Forelimb muscle (tissue), 1 donor: ENCODE measurements at regions not wholly inside any gene's neighbourhood (a gene's known extent, or its start where the extent isn't known, plus 50 kb on each side); places are given as distances from the start of the nearest gene placed in this dataset.
A peak's percentile ranks its signal among the peaks of the same experiment; 100 is the strongest.

Experiments
- DNase-seq: peaks from one replicate; pipeline ENCODE4 v3.0.0-alpha.2; 2013; ENCODE audit warnings: low read depth

- no peak for DNase-seq
These were observed 452.6 kb upstream of the ZMIZ1 start for GRCh38 chr10:78616125-78616695.

GRCh38 chr10:78617115-78617514 lies 451.7 kb upstream of the ZMIZ1 start:
- DNase-seq = no peak

GRCh38 chr10:78617631-78618030 lies 451.1 kb upstream of the ZMIZ1 start:
- DNase-seq = no peak

GRCh38 chr10:78618050-78618449 lies 450.7 kb upstream of the ZMIZ1 start:
- DNase-seq = no peak

DNA sequence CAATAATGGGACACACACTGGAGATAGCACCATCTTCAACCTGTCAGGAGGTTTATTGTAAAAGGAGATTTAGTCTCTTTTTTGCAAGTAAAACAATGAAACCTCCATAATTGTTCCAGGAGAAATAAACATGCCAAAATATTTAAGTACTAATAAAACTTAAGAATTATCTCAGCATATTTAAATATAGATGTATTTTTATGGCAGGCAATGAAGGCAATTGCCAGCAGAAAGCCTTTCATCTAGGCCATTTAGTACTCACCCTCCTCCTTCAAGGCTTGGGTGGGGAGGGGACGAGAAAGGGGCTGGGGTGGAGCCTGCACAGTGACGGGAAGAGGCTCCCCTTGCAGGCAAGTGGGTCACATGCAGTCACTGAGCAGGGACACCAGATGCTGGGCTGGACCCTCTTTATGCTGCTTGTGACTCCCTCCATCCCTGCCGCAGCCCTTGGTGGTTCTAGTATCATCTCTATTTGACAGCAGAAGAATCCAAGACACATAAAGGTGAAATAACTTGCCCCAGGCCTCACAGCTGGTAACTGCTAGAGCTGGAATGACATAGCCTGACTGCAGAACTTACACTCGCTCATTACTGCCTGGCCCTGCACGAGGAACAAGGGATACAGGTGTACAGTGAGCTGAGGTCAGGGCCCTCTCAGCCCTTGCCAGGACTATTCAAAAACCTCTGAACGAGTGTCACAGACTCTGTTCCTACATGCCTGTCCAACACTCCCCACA lies 449.5 kb upstream of the ZMIZ1 start:
- DNase-seq = no peak

GRCh38 chr10:78619896-78620295 lies 448.9 kb upstream of the ZMIZ1 start:
- no peak for DNase-seq

GRCh38 chr10:78620985-78621799 lies 447.6 kb upstream of the ZMIZ1 start:
- no peak for DNase-seq

DNA sequence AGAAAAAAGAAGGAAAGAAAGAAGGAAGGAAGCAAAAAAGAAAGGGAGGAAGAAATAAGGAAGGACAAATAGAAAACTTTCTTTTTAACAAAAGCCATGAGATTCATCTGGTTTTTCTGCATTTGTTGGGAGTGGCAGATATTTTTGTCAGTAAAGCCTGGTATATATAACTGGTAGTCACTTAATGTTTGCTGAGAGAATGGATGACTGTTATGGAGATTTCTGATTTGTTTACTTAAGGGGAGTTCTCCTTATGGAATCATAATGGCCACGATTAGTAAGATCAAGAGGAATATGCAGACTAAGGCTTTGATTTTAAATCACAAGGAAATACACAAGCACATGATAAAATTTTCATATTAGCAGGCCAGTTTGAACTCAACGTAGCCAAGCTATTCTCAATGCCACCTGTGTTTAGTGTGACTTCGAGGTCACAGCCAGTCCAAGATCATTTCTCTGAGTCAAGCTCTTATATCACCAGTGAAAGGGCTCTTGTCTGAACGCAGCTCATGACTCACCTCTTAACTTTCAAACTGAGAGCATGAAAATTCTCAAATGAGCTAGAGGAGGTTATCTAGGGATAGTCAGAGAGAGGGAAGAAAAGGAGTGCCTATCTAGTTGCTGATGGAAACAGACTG lies 445.1 kb upstream of the ZMIZ1 start:
- DNase-seq = no peak

GRCh38 chr10:78624791-78625190 lies 444.0 kb upstream of the ZMIZ1 start:
- no peak for DNase-seq

GRCh38 chr10:78626471-78626870 lies 442.3 kb upstream of the ZMIZ1 start:
- DNase-seq = no peak

DNA sequence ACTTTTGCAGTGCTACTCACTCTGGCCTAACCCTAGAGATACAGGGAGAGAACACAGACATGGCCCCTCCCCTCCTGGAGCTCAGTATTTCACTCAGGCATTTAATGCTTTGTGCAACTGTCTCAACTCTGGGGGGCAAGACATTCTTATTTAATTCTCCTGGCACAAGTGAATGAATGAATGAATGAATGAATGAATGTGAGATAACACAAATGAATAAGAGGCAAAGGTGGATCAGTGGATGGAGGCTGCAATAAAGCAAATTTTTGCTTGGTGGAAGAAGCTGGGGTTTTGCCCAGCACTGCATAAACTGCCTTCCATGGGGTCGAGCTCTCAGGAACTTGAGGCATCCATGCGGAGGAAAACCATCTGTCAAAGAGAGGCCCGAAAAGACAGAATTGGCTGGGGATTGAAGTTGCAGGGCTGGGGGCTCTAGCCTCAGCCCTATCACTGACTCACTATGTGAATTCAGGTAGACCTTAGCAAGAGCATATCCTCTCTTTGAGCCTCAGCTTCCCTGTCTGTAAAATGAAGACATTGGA lies 441.4 kb upstream of the ZMIZ1 start:
- no peak for DNase-seq

DNA sequence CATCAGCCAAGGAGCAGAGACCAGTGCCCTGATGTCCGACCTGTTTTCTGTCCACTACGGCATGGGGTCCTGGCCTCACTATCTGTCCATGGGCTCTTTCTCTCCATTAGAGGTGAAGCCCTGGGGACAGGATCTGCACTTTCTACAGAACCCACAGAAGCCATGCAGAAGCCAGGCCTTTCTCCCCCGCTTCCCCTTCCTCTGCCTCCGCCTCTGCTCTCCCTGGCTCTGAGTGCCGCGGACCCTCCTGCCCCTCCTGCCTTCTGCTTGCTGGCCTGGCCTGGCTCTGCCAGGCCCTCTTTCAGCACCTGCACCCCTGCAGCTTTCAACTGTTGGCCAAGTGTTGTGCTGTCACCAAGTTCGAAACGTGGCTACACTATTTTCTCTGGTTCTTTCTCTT lies 439.8 kb upstream of the ZMIZ1 start:
- DNase-seq = no peak

DNA sequence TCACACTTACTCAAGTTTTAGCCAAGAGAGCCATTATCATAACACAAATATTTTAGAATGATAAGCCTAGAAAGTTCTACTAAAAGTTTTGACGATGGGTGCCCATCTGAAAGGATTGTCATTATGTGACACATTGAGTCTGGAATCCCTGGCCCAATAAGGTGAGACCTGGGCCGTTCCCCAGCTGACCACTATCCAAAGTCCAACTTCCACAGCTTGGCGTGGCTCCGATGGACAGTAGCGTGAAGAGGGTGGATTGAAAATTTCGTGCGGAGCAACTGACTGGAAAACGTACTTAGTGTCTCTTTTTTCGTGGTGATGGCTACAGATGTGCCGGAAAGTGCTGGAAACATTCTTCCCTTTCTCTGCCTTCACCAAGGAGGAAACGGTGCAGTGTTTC lies 439.0 kb upstream of the ZMIZ1 start:
- no peak for DNase-seq

GRCh38 chr10:78630944-78631838 lies 437.6 kb upstream of the ZMIZ1 start:
- peak; percentile 20 for DNase-seq

DNA sequence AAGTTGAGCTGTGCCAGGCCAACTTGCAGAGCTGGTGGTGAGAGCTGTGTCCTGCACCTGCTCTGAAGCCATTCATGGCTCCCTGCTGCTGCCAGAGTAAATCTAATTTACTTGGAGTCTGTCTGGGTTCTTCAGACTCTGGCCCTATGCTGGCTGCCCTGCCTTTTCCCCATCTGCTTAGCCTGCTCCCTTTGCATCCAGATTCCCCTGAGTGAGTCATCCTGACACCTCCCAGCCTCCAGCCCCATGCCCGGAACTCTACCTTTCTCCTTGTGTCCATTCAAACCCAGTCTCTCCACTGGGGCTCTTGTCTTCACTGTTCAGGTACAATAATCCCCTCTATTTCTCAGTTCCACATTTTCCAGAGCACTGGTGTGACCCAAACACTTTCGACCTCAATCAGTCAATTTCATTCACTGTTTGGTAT lies 434.4 kb upstream of the ZMIZ1 start:
- no peak for DNase-seq

DNA sequence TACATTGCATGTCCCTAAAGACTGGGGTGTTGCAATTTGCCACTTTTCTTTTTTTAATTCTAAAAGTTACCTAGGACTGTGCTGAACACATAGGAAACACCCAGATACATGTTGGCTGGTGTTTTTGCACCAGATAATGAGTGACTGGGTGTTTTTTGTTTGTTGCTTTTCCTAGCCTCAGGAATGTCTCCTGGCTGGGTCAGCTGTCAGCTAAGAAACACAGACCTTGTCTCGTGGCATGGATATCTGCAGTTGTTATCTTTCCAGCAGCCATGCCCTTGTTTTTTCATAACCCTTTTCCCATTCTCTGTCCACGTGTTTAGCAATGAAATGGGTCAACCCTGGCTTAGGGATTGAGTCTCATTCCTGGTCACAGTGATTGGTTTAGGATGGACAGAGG lies 433.9 kb upstream of the ZMIZ1 start:
- DNase-seq = no peak

DNA sequence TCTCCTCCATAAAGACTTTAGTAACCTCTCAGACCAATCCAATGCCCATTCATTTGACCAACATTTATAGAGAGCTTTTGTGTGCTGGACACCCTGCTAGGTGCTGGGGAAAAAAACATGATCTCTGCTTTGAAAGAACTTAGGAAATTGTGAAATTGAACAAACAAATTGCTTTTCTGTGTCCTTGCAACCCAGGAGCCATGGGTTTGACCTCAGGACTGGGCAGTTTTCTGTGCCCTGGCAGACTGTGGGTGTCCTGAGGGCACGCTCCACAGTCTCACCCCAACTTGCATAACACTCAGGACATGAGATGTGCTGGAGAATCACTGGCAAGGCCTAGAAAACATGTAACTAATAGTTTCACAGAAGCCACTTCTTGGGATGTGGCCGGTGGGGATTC lies 429.1 kb upstream of the ZMIZ1 start:
- DNase-seq = no peak

GRCh38 chr10:78640796-78641636 lies 427.8 kb upstream of the ZMIZ1 start:
- no peak for DNase-seq

- DNase-seq = no peak
These were observed 427.1 kb upstream of the ZMIZ1 start for GRCh38 chr10:78641693-78642092.

DNA sequence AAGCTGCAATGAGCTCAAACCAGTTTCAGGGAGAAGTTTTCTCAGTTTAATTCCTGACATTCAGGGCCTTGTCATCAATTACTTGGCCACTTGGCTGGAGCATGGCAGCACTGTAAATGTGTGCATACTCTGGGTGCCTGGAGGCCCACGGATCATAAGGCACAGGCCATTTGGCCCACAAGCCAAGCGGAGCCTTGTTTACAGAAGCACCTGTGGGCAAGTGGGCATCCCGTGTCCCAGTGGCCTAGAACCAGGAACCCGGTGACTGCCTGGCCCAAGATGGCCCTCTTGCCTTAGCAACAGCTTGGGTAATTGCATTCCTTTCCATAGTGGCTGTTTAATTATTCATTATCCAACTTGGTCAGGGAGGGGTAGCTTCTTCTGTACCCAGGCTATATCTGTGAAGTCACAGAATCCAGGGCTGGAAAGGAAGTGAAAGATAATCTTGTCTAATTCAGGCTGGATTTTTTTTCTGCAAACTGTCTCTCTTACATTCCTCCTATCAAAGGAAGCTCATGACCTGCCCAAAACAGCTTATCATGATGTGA lies 426.4 kb upstream of the ZMIZ1 start:
- DNase-seq = no peak
